ENCODE measurements at regions not wholly inside any gene's neighbourhood (a gene's known extent, or its start where the extent isn't known, plus 50 kb on each side); places are given as distances from the start of the nearest gene placed in this dataset.

DNA sequence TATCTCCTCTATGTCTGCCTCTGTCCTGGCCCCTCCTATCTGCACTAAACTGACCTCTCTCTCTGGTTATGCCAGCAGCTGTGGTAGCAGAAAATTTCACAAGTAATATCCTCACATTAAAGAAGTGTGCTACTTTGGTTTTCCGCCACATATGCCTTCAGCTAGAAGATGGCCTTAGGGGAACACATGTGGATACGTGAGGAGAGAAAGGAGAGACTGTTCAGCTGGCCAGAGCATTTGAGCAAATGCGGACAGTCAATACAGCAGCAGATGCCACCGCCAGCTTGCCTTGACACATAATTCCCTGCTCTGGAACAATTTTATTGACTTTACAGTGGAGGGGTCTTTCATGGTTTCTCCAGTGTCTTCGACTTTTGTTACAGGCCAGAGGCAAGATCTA lies 434.6 kb downstream of the TAF11L14 start:
- TF ChIP-seq, protein P1, sequence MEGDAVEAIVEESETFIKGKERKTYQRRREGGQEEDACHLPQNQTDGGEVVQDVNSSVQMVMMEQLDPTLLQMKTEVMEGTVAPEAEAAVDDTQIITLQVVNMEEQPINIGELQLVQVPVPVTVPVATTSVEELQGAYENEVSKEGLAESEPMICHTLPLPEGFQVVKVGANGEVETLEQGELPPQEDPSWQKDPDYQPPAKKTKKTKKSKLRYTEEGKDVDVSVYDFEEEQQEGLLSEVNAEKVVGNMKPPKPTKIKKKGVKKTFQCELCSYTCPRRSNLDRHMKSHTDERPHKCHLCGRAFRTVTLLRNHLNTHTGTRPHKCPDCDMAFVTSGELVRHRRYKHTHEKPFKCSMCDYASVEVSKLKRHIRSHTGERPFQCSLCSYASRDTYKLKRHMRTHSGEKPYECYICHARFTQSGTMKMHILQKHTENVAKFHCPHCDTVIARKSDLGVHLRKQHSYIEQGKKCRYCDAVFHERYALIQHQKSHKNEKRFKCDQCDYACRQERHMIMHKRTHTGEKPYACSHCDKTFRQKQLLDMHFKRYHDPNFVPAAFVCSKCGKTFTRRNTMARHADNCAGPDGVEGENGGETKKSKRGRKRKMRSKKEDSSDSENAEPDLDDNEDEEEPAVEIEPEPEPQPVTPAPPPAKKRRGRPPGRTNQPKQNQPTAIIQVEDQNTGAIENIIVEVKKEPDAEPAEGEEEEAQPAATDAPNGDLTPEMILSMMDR (conservative IDR thresholded peaks at IDR 0.05; ENCODE audit: low read depth in 2 of 2), result no peak
- TF ChIP-seq EZH2phosphoT487 (IDR thresholded peaks at IDR 0.05; ENCODE audit: unreplicated experiment), result no peak
- TF ChIP-seq EZH2 (IDR thresholded peaks at IDR 0.05; ENCODE audit: low read depth, unreplicated experiment), result no peak
